OCI-LY1 (cell line): ENCODE measurements at regions not wholly inside any gene's neighbourhood (a gene's known extent, or its start where the extent isn't known, plus 50 kb on each side); places are given as distances from the start of the nearest gene placed in this dataset.

Source experiments
- CTCF ChIP-seq: fragments of 200-600 bp; sonication (generic), shearing (Covaris generic); IDR thresholded peaks from 2 replicates; pipeline ENCODE4 v1.5.1; 2017; ENCODE audit warnings: mild to moderate bottlenecking, antibody characterized with exemption, low read length, moderate library complexity, mixed read lengths
- EZH2 ChIP-seq: fragments of 200-600 bp; sonication (generic), shearing (Covaris generic); IDR thresholded peaks from 2 replicates; pipeline ENCODE4 v1.8.0; 2017; ENCODE audit warnings: borderline replicate concordance, mixed run types, mild to moderate bottlenecking, antibody characterized with exemption, low read length, moderate library complexity, mixed read lengths

GRCh38 chr2:181812106-181812743 lies 79.3 kb upstream of the ITPRID2 start:
- TF ChIP-seq CTCF (no peak), EZH2 (no peak)
